Glomerular visceral epithelial cell (primary cell): ENCODE measurements at regions not wholly inside any gene's neighbourhood (a gene's known extent, or its start where the extent isn't known, plus 50 kb on each side); places are given as distances from the start of the nearest gene placed in this dataset.

ENCODE experiments used
- DNase-seq: peaks from one replicate; pipeline ENCODE4 v3.0.0-alpha.2; 2016; ENCODE audit errors: extremely low spot score

DNA sequence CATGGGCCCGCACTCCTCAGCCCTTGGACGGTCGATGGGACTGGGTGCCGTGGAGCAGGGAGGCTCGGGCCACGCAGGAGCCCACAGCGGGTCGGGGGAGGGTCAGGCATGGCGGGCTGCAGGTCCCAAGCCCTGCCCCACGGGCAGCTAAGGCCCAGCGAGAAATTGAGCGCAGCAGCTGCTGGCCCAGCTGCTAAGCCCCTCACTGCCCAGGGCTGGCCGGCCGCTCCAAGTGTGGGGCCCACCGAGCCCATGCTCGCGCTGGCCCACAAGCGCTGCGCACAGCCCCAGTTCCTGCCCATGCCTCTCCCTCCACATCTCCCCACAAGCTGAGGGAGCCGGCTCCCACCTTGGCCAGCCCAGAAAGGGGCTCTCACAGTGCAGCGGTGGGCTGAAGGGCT, 259.4 kb downstream of the VGLL3 start:
- DNase-seq, result no peak

DNA sequence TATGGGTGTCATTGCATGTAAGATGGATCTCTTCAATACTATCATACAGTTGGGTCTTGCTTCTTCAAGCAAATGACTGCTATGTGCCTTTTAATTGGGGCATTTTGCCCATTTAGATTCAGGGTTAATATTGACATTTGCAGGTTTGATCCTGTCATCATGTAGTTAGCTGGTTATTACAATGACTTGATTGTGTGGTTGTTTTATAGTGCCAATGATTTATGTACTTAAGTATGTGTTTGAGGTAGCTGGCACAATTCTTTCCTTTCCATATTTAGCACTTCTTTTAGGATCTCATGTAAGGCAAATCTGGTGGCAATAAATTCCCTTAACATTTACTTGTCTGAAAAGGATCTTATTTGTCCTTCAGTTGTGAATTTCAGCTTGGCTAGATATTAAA, 267.5 kb downstream of the VGLL3 start:
- no peak for DNase-seq

GRCh38 chr3:86711634-86712033, 279.3 kb downstream of the VGLL3 start:
- no peak for DNase-seq

- DNase-seq, result no peak
Measured at GRCh38 chr3:86708893-86709292, 282.1 kb downstream of the VGLL3 start.

DNA sequence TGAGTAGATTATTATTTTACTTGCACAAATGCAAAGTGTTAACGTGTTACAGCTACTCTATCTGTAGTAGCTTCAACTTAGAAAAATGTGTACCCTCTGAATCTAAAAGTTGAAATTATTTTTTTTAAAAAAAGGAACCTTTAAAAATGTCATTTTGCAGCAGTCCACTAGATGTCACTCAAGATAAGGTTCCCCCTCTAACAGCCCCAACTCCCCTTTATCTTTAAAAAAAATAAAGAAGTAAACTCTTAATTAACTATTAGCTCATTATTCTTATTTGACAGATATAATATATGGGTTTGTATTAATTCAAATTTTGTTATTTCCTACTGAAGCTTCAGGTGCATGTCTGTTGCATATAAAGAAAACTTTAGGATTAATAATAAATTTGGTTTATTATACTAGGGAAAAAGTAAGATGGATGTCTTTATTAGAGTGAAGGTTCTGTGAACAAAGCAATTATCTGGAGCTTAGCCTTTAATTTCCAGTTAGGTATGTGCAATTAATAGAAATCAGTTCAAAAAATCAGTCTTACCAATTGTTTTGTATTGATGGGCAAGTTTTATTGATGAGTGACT, 288.5 kb downstream of the VGLL3 start:
- peak; percentile 6 for DNase-seq

DNA sequence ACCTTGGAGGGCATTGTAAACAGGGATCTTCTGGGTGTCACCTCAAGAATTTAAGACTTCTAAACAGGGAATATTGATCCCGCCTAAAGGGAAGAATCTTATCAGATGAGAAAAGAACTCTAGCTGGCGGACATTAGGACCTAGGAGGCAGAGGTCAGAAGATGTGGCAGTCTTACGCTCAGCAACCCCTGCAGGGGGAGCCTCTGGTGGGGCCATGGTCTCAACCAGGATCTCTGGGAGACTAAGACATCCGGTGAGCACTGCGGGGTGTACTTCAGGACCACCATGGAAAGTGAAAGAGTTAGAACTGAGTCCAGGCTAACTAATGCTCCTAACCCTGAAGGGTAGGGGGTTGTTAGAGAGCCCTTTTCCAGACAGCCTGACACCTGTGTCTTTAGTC, 295.2 kb downstream of the VGLL3 start:
- DNase-seq, result no peak

- no peak for DNase-seq
Measured at GRCh38 chr3:86673991-86674390, 317.0 kb downstream of the VGLL3 start.

DNA sequence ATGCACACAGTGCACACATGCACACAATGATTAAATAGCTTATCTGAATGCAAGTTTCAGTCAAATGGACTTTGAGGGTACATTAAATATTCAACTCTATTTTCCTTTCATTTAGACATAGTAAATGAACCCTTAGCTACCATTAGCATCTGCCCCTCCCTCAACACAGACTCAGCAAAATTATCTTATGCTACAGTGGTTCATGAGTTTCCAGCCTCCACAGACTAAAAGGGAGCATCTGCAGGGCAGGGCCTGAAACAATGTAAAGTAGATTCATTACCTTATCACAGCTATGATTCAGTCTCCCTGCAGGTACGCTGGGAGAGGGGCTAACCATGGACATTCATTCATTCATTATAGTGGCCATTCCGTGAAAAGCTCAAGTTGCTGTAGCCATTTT, 329.1 kb downstream of the VGLL3 start:
- DNase-seq, result no peak

DNA sequence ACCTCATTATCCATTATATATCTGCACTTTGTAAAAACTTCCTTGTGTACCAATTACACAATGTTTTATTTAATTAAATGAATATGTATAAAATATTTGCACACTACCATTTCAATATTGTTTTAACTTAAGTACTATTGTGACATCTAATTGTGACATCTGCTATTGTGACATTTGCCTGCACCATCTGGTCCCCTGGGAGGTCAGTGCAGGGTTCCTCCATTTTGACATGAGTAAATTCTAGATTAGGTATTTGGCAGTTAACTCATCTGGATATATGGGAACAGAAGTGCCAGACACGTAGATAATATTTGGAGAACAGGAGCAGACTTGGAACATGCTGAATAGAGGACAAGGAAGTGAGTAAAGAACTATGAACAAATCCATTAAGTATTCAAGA, 332.1 kb downstream of the VGLL3 start:
- no peak for DNase-seq

GRCh38 chr3:86654806-86655460, 336.0 kb downstream of the VGLL3 start:
- no peak for DNase-seq

GRCh38 chr3:86653661-86654205, 337.2 kb downstream of the VGLL3 start:
- DNase-seq, result no peak

- no peak for DNase-seq
Measured at GRCh38 chr3:86648087-86648486, 342.9 kb downstream of the VGLL3 start.

GRCh38 chr3:86645756-86646155, 345.2 kb downstream of the VGLL3 start:
- no peak for DNase-seq

- no peak for DNase-seq
Measured at GRCh38 chr3:86634361-86634760, 356.6 kb downstream of the VGLL3 start.

- no peak for DNase-seq
Measured at GRCh38 chr3:86629511-86629910, 361.4 kb downstream of the VGLL3 start.

DNA sequence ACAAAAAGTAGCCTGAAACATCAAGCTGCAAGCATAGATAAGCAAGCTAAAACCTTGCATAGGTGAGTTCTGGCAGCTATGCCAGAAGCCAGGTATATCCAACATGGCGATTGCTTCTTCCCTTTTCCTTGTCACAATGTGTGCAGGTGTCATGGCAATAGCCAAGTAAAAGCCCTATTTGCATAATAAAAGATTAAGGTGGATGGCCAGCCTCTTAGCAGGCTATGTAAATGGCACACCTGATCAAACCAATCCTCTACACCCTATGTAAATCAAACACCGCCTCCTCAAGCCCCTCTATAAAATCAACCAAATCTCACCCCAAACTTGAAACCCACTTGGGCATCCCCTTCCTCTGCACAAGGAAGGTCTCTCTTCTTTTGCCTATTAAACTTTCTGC, 366.8 kb downstream of the VGLL3 start:
- no peak for DNase-seq

- DNase-seq, result no peak
Measured at GRCh38 chr3:86618706-86619105, 372.2 kb downstream of the VGLL3 start.

DNA sequence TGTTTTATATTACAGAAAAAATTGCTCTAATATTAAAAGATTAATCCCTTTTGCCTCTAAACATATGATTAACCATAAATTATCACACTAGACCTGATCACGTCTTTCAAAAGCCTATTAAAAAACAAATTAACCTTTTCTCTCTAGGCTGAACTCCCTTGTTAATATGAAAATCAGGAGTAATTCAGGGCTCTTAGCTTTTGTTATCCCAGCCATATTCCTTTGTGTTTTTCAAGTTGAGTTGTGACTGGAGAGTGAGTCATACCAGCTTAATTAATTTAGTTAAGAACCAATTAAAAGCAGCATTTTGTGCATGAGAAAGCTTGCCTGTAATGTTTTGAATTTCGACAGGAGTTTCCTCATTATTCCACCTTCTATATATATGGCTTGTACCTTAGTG, 385.8 kb downstream of the VGLL3 start:
- DNase-seq, result no peak

DNA sequence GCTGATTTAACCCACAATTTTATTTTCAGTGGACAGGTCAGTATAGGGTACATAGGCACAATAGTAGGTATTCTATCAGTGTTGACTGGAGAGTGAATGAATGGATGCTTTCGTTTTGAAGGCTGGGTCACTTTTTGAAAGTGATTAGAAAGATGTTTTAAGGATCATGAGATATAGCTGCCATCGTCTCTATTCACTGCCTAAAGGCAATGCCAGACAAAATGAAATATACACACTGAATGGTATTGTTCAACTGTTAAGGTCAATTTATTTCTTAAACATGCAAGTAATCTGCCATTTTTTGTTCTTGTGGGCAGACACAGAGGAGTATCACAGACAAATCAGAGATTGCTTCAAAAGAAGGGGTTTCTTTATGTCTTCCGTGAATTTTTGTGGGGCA, 395.3 kb downstream of the VGLL3 start:
- no peak for DNase-seq

DNA sequence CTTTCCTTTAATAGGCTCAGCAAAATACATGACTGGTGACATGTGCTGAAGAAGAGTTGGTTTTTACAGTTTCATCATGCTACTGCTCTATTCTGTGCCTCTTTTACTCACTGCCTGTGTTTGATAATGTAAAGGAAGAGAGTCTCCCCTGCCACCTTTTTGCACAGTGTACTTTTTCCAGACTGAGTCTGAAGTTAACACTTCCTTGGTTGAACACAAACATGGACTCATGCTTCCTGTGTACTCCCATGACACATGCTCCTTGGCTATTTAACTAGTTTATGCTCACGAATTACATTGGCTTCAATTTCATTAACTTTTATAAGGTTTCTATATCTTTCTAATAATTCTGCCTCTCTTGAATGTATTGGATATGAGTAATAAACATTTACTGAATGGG, 396.1 kb downstream of the VGLL3 start:
- no peak for DNase-seq

DNA sequence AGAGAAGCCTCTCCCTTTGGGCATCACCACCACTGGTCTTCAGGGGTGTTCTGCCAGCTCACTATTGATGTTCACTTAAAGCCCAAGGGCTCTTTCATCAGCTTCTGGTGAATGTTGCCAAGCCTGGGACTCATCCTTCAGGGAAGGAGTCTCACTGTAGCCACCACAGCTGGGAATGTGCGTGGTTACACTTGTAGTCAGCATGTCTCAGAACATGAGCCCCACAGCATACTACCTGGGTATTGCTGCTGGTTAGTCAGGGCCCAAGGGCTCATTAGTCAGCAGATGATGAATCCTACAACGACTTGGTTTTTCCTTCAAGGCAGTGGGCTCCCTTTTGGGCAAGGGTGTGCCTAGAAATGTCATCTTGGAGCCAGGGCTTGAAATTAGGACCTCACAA, 412.9 kb downstream of the VGLL3 start:
- no peak for DNase-seq

DNA sequence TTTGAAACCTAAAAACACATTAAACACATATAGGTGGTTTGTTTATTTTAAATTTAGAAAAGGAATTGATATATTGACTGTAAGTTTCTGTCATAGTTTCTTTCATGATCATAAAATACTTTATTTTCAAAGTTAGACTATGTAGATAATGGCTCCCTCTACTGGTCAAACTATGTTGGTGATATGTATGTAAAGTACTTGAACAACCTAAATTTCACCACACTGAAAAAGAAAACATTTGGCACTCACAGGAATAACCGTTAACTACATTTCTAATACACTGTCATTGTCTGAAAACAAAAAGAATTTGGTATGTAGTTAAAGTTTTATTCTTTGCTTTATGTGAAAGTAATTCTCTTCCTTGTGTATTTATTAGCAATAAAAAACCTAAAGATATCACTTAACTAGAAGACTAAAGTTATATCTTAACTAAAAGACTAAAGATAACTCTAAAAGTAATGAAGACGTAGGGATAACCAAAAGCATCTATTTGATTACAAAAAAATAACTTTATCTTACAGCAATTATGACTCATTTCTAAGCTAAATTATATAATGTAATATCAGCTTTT, 427.5 kb downstream of the VGLL3 start:
- peak; percentile 34 for DNase-seq

- no peak for DNase-seq
Measured at GRCh38 chr3:86562090-86562489, 428.9 kb downstream of the VGLL3 start.
